GM18520 (cell line): ENCODE measurements at regions not wholly inside any gene's neighbourhood (a gene's known extent, or its start where the extent isn't known, plus 50 kb on each side); places are given as distances from the start of the nearest gene placed in this dataset.

Experiments
- ATAC-seq: cut with Tn5 transposase; IDR thresholded peaks from one replicate; pipeline ENCODE4 v1.9.1; 2021; ENCODE audit not compliant: unreplicated experiment

DNA sequence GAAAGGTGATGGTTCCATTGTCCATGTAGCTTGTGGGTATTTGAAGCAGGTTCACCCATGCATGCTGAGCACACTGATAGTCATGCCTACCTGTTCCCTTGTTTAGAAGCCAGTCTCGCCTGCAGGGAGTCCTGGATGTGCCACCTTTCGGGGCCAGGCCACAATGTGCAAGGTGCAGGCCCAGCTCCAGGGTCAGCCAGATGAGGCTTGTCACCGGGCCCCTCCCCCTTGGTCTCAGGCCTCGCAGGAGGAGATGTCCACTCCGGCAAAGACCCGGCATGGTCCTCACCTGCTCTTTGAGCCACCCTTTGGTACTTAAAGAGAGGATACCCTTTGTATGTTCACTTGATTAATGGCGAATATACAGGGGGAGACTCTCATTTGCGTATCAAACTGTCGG lies 140.4 kb upstream of the RTL1 start:
- ATAC-seq: no peak

DNA sequence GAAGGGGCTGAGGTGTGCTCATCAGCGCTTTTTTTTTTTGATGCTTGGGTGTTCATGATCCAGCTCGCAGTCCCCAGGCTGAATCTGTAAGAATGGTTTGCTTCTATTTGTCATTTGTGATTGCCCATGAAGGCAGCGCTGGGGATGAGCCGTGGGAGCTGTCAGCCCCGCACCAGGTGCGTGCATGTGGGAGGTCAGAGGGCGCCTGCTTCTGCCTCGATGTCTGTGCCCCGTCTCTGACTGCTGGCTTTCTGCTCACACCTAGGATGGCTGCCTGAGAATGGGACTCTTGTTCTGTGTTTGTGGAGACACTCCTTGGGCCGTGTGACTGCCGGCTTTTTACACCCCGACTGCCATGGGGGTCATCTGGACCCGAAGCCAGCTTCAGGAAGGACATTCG lies 141.2 kb upstream of the RTL1 start:
- no peak for ATAC-seq

DNA sequence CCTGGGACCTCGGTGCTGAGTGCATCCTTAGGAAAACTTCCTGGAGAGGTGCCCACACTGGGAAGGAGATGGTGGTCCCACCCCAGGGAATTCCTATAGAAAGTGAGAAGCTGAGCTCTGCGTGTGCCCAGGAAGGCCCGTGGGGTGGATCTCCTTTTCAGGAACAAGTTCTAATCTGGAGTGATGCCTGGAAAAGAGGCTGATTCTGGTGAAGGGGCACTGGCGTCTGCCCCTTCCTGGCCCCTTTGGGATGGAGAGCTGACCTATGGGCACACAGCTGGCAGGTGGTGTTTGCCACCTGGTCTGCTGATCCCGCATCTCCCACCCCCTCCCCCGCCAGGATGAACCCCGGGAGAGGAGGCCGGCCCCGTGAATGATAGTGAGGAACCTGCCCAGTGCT lies 142.0 kb upstream of the RTL1 start:
- no peak for ATAC-seq

DNA sequence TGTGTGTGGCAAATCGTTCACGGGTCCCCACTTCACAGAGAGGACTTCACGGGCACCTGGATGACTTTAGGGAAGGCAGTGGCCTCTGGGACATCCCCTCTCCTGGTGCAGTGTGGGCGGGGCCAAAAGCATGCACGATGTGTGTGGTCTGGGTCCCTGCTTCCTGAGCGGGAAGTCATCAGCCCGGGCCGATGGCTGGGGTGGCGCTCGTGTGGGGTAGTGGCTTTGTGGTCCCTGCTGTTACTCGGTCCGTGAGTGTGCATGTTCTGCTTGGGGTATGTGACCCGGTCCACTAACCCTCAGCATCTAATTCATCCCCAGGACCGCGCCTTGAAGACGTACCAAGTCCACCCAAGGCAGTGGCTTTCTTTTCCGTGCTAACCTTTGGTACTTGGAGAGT lies 142.5 kb upstream of the RTL1 start:
- ATAC-seq: no peak

DNA sequence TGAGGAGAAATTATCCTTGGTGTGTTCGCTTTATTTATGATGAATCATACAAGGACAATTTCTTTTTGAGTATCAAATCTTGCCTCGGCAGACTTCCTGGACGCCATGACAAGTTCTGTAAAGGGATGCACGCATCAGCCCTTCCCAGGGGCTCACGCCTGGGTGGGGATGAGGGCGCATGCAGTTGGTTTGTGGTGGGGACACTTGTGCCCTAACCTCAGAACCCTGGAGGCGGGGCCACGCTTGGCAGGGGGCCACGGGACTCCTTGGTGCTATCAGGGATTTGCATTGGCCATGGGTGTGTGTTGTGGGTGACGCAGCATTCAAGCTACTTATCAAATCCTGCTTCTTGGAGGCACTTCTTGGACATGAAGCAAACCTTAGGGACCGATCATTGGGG lies 143.8 kb upstream of the RTL1 start:
- ATAC-seq: no peak

DNA sequence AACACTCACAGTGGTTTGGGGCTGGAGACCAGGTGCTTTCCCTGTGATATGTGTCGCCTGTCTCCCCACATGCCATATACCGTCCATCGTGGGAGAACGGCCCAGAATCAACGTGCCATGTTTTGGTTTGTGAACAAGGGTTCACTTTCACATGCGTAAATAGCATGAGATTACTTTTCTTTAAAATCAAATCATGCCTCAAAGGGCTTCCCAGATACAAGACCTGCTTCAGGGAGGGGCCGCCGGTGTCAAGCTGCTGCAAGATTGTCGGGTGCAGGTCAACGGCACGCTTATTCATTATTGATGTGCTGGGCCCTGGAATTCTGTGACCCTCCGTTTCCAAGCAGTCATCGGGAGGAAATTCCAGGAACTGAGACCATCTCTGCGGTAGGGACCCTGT lies 145.2 kb upstream of the RTL1 start:
- no peak for ATAC-seq

DNA sequence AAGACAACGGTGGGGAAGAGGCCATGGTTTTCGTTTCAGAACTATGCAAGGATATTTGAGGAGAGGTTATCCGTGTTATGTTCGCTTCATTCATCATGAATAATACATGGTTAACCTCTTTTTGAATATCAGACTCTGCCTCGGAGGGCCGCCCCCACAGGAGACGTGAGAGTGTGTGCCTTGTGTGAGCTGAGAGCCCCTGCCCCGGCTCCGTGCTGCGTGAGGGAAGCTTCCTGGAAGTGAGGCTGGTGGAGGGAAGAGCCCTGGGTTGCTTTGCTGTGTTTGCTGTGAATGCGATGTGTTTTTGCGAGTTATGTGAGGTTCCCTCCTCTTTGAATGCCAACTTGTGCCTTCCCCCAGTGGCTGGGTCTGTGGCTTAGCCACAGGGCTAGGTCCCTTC lies 146.0 kb upstream of the RTL1 start:
- no peak for ATAC-seq

DNA sequence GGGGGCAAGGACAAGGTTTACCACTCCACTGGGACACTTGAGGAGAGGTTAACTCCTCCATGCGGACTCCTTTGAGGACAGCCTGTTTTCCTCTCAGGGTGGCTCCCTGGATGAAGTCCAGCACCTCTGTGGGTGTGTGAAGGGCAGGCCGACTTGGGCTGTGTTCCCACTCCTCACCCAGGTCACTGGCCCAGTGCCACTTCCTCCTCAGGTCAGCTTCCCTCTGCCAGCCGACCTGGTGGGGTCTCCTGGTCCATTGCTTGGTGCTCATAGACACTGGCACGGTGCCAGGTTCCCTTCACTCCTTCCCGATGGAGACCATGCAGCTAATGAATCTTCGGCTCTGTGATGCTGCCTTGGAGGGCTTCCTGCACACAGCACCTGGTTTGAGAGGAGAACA lies 146.4 kb upstream of the RTL1 start:
- ATAC-seq: no peak

DNA sequence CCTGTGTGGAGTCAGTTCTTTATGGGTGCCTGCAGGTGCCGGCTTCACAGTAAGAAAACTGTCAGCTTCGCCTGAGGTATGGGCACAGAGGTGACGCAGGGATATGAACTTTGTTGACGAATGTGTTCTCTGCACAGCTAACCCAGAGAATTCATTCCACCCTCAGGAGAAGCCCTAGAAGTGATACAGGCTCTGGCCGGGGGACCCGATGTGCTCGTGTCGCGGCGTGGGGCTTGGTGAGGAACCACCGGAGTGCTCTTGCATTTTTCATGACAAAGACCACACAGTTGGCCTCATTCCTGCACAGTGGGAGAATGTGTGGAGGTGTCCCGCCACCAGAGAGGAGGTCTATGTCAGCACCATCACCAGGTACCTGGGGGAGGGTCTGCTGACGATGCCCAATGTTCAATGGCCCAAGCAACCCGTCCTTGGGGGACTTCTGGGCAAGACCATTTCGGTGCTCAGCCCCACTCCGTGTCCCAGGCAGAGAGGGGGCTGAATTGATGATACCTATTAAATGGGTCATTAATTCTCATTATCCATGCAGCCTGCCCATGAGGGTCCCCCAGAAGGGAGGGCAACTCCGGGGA lies 147.5 kb upstream of the RTL1 start:
- ATAC-seq: no peak

DNA sequence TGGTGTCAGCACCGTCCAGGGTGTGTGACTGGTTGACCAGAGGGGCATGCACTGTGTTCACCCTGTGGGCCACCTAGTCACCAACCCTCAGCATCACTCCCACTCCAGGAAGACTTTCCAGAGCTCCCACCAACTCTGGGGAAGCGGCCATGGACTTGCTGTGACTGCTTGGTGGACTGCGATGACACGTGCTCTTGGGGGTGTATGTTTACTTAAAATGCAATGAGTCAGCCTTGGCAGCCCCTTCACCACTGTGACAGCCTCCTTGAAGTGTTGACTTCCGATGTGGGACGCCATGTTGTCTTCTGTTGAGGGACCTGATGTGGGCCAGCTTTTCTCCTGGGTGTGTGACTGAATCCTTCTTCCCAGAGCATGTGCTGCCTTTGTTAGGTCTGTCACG lies 151.1 kb upstream of the RTL1 start:
- ATAC-seq: no peak

DNA sequence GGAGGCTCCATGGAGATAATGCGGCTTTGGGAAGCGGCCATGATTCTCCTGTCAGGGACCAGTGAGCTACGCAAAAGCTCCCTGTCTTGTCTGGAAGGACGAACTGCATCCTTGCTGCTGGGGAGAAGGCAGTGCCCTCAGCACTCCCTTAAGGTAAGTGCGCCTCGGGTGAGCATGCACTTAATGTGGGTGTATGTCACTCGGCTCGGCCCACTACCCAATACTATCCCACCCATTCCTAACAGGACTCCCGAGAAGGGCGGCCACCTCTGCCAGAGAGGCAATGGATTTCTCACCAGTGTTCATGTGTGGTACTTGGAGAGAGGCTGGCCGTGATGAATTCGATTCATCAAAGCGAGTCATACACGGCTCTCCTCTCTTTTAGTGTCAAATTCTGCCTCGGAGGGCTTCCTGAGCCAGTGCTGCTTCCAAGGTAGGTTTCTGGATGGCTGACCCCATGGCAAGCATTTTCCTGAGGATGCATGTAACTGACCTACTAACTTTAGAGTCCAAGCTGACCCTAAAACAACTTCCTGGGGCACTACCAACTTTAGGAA lies 151.7 kb upstream of the RTL1 start:
- no peak for ATAC-seq

DNA sequence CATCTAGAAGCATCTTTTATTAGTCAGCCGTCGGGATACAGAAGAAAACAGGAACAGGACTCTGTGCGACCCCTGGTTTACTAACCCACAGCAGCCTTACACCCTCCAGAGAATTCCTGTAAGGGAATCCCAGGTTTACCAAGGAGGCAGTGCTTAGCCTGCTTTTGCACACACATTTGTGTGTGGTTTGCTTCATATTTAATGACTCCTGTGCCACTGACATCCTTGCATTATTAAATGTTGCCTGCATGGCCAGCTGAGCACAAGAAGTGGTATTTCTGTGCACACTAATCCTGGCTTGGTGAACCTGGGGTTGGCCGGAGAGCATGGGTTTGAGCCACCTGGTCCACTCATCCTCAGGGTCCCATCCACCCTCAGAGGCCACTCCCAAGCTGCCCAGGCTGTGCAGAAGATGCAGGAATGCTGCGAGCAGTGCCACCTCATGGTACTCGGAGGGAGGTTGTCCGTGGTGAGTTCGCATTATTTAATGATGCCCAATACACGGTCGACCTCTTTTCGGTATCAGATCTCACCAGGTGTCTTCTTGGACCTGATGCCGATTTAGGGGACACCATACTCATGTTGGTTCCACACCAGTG lies 152.4 kb upstream of the RTL1 start:
- ATAC-seq: no peak

DNA sequence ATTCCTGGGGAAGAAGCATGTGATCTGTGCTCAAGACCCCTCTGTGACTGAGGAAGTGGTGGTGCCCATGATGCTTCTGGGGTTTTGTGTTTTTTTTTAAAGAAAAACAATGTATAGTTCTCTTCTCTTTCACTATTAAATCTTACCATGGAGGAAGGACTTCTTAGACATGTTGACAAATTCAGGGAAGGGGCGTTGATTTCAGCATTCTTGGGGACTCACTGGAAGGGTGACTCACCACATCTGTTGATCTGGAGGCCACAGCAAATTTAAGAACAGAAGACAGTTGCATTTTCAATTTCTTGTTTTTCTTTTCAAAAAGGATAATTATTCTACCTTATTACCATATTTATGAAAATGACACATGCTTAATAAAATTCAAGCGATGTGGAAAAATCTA lies 152.9 kb upstream of the RTL1 start:
- no peak for ATAC-seq

DNA sequence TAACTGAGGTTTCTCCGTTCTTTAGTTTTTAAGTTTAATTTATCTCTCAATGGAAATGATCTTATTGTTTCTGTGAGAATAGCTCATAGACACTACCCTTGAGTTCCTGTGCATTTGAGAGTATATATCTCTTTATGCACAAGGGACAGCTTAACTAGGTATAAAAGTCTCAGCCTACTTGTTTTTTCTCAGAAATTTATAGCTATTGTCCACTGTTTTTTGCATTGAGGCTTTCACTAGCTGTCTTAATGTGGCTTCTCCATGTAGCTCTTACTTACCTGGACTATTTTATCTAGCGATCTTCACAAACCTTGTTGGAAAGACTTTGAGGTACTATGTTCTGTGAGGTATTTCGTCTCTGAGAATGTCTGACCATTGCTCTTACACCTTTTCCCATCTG lies 153.9 kb upstream of the RTL1 start:
- no peak for ATAC-seq

DNA sequence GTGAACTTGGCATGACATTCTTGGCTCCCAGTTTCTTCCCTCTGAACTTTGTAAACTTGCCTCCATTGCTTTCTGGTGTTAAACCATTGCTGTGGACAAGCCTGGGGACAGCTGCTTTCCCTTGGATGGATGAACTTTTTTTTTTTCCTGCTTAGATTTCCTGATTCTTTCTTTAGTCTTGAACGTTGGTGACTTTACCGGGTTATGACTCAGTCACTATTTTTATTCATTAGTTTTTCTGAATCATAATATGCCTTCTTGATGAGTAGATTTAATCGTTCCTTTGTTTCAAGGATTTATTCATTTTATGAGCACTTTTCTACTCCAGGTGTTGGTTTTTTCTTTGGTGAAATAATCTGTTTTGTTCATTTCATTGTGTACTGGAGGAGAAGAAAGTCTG lies 155.0 kb upstream of the RTL1 start:
- no peak for ATAC-seq

DNA sequence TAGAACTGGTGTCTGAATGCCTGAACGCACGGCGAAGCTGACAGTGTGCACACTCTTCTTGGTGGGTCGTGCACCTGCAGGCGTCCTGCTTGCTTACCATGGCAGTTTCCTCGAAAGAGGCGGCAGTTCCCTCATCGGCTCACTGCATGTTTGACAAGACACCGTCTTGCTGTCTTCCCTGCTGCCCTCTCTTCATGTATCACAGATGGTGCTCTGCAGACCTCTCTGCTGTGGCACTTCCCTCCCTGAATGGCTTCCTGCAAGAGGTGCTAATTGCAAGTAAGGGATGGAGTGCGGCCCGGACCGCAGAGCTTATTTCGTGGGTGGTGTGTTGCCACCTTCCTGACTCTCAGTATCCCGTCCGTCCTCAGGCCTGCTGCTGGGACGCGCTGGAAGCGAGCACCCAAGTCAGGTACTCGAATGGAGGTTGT lies 156.7 kb upstream of the RTL1 start:
- ATAC-seq: no peak

DNA sequence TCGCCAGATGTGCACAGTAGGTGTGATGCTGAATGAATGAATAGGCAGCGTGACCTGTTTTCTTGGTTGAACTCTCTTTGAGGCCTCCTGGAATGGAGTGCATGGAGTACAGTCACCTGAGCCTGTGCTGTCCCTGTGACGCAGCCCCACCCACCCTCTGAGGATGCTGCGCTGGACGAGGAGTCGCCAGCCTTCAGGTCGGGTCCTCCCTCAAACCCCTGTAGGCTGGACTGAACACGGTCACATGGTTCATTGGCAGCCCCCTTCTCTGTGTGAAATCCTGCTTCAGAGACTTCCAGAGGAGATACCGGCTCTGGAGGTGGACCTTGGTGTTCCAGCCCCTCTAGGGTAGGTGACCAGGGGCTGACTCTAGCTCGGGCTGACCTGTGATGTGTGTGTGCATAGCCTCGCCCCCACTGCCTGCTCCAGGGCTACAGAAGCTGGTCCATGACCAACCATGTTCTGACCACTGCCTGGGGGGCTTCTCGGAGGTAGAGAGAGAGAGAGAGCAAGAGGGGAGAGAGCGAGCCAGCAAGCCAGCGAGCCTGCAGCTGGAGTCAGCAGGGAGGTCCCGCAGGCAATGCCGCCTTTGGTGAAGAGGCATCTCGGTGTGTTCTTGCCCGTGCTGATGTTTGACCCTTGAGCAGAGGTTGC lies 158.0 kb upstream of the RTL1 start:
- ATAC-seq: no peak

DNA sequence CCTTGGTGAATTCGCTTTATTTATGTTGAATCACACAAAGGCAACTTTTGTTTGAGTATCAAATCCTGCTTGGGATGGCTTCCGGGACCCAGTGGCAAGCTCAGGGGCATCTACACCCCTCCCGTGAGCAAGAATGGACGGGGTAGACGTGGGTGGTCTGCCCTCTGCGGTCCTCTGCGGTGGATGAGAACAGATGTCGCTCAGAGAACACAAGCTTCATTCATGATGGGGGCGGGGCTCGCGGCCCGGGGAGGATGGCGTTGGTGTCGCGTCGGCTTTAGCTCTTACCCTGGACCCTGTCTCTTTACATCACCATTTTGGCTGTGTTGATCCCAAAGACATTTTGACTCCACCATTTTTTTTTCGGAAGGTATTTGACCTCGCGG lies 158.5 kb upstream of the RTL1 start:
- ATAC-seq: no peak

DNA sequence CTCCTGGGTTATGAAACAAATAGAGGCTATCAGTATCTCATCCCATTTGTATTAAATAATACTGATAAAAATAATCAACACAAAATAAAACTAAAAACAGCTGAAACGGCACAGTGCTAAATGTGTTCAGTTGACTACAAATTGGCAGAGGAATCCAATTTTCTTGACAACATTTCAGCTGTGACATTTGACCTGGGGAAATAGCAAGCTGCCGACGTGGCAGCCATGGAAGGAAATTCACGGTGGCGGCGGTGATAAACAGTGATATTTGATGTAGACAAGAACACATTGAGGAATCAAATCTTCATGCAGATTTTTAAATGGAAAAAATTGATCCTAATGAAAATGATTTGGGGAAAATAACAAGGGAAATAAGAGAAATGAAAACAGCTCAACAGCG lies 159.1 kb upstream of the RTL1 start:
- ATAC-seq: no peak

DNA sequence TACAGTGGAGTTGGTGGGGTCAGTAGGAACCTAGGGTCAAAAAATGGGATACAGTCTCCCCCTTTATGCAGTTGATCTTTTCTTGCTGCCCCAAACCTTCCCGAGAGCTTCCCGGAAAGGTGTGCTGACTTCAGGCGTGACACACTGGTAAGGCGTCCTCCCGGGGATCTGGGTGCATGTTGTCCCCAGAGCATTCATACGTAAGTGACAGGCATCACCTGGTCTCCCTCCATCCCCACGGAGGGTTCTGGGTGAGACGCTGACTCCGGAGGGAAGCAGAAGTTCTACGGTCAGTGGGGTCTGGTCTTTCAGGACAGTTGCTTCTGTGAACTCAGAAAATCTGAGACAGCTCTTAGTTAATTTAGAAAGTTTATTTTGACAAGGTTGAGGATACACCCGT lies 159.6 kb upstream of the RTL1 start:
- ATAC-seq: no peak

DNA sequence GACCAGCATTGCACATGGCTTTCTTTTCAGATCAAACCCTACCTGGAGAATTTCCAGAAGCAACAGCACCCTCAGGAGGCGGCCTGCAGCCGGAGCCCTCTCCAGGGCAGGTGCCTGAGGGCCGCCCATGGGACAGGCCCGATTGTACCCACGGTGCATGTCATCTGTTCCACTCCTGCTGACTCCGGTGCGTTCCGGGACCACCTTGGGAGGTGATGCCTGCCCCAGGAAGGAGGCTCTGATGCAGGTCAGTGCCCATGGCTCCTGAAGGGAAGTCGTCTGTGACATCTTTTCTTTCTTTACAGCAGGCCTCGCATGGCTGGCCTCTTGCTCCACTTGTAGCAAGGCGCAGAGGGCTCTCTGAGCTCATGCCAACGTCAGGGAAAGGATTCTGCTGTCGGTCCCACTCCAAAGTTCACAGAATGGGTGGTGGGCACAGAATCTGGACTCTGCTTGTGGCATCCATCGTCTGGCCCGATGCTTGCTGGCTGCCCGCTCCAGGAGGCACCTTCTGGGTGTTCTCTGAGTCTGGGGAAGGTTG lies 160.7 kb upstream of the RTL1 start:
- ATAC-seq: no peak

DNA sequence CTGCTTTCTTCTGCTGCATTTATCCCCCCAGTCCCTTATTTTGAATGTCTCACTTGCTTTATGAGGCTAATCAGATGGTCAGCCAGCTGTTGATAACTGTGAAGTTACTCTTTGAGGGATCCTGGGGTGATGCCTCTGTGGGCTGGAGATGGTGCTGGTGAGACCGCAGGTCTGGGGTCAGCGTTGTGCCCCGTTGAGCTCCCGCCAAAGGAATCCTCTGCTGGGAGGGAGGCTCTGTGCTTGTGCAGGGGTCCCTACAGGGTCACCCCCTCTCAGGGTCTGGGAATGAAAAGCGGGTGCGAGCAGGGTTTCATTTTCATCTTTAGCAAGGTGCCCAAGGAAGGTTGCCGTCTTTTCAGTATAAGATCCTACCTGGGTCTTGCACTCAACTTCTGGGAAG lies 161.2 kb upstream of the RTL1 start:
- ATAC-seq: no peak
